ENCODE measurements at regions not wholly inside any gene's neighbourhood (a gene's known extent, or its start where the extent isn't known, plus 50 kb on each side); places are given as distances from the start of the nearest gene placed in this dataset.
"Not testable (repeated sequence)": the region's sequence is repeated elsewhere in the genome, so short reads cannot be mapped to it uniquely, and the experiment has no call there.

- no peak for DNase-seq
- no peaks in the 10 kb centered on the region for H3K9me3 Mint-ChIP-seq
- H3K4me1 Mint-ChIP-seq (ENCODE audit: low read depth) = no peaks in the 10 kb centered on the region
- H3K36me3 Mint-ChIP-seq (ENCODE audit: low read depth) = no peaks in the 10 kb centered on the region
- H3K4me3 Mint-ChIP-seq = no peak overlapping the region
- H3K27me3 Mint-ChIP-seq = no peaks in the 10 kb centered on the region
- H3K27ac Mint-ChIP-seq = no peak overlapping the region
These were observed 1425.1 kb downstream of the BRD1 start for GRCh38 chr22:48402591-48403031.

DNA sequence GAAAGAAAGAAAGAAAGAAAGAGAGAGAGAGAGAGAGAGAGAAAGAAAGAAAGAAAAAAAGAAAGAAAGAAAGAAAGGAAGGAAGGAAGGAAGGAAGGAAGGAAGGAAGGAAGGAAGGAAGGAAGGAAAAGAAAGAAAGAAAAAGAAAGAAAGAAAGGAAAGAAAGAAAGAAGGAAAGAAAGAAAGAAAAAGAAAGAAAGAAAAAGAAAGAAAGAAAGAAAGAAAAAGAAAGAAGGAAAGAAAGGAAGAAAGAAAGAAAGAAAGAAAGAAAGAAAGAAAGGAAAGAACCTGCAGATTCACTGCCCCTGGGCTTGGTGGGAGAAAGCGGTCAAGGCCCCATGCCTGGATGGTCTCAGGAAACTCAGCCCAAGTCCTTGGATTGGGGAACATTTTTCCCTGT, 1426.2 kb downstream of the BRD1 start:
- not testable (repeated sequence) for DNase-seq; H3K9me3 Mint-ChIP-seq; H3K4me1 Mint-ChIP-seq (ENCODE audit: low read depth); H3K36me3 Mint-ChIP-seq (ENCODE audit: low read depth); H3K4me3 Mint-ChIP-seq; H3K27me3 Mint-ChIP-seq; H3K27ac Mint-ChIP-seq

DNA sequence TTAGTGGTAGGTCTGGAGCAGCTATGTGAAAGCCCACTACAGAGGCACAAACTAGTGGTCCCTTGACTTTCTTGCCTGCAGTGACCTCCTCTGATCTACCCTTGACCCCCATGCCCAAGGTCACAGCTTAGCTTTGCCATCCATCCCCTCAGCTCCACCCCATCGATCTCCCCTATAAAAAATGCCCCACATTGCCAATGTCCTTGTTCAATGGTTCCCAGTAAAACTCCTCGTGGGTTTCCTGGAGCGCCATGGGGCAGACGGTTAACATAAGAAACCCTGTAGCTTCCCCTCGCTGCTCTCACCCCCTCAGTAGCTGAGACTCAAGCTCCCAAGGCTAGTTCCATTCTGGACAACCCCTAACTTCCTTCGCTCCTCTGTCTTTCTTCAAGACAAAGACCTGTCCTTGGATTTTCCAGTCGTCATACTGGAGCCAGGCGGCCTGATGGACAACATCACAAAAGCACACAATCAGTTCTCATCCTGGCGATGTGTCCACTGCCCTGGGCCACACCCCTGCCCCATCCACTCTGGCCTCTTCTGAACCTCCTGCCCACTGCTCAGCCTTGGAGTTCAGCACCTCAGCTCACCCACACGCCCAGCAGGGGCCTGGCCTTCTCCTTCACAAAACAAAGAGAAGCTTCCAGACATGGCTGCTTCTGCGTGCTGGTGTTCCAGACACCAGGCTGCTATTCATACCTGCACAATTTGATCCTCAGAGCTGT, 1429.3 kb downstream of the BRD1 start:
- Mint-ChIP-seq H3K36me3 (ENCODE audit: low read depth) (no peaks in the 10 kb centered on the region), H3K9me3 (no peaks in the 10 kb centered on the region)

GRCh38 chr22:48397531-48398180, 1430.0 kb downstream of the BRD1 start:
- peaks cover 2% of the 10 kb centered on the region for H3K27me3 Mint-ChIP-seq
- no peak overlapping the region for H3K4me3 Mint-ChIP-seq
- H3K4me1 Mint-ChIP-seq (ENCODE audit: low read depth) = no peaks in the 10 kb centered on the region
- no peaks in the 10 kb centered on the region for H3K9me3 Mint-ChIP-seq
- DNase-seq = no peak
- no peaks in the 10 kb centered on the region for H3K36me3 Mint-ChIP-seq (ENCODE audit: low read depth)
- H3K27ac Mint-ChIP-seq = no peak overlapping the region

More for the DNA sequence above, 1429.3 kb downstream of the BRD1 start:
- no peak for DNase-seq
- no peak overlapping the region for H3K27ac Mint-ChIP-seq
- no peaks in the 10 kb centered on the region for H3K27me3 Mint-ChIP-seq
- no peaks in the 10 kb centered on the region for H3K4me1 Mint-ChIP-seq (ENCODE audit: low read depth)
- H3K4me3 Mint-ChIP-seq = no peak overlapping the region

DNA sequence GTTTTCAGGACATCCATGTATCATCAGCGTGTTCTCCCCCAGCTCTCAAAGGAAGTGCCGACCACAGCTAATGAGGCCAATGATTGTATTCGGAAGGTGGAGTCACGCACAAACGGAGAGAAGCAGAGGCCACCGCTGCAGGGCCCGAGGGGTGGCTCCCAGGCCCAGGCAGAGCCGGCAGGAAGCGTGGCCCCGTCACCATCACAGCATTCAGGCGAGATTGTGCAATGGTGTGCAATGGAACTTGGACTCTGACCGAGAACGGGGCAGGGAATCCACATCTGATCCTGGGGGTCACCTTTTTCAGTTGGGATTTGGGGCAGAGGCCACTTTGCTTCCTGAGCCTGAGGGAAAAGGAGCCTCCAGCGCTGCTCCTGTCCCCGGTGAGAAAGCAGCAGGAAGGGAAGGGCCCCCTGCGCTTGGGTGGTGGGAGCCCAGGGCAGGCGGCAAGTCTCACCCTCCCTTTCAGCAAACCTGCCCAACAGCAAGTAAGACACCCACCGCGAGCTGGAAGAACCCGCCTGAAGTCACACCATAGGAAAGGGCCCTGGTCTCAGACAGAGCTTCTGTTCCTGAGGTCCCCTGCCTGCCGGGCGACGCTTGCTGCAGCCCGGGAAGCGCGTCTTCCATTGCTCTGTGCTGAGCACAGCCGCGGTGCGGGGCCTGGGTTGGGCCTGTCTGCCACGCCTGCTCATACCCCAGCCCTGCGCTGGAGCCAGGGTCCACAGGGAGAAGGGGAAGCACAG, 1430.7 kb downstream of the BRD1 start:
- no peaks in the 10 kb centered on the region for H3K4me1 Mint-ChIP-seq (ENCODE audit: low read depth)
- H3K36me3 Mint-ChIP-seq (ENCODE audit: low read depth) = no peaks in the 10 kb centered on the region
- H3K9me3 Mint-ChIP-seq = no peaks in the 10 kb centered on the region
- no peak overlapping the region for H3K4me3 Mint-ChIP-seq
- peaks cover 2% of the 10 kb centered on the region for H3K27me3 Mint-ChIP-seq
- no peak overlapping the region for H3K27ac Mint-ChIP-seq
- no peak for DNase-seq

GRCh38 chr22:48396091-48396784, 1431.4 kb downstream of the BRD1 start:
- Mint-ChIP-seq H3K9me3 (no peaks in the 10 kb centered on the region), H3K27ac (no peak overlapping the region), H3K4me1 (ENCODE audit: low read depth) (no peaks in the 10 kb centered on the region), H3K36me3 (ENCODE audit: low read depth) (no peaks in the 10 kb centered on the region), H3K27me3 (peaks cover 2% of the 10 kb centered on the region), H3K4me3 (no peak overlapping the region)
- DNase-seq = no peak

DNA sequence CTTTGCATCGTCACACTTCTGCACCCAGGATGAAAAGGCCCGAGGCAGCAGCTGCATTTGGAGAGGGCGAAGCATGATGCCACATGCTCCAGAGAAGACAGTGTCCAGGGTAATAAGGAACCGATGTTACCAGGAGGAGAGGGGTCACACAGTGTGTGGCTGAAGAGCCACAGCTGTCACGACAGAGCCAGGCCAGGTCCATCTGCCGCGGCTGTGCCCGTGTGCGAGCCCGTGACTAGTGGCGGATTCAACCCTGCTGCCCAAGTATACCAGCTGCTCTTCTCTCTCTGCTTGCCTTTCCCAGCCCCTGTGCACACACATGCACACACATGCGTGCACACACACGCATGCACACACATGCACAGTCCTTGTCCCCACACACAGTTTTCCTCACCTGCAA, 1432.5 kb downstream of the BRD1 start:
- no peaks in the 10 kb centered on the region for H3K36me3 Mint-ChIP-seq (ENCODE audit: low read depth)
- H3K27ac Mint-ChIP-seq = no peak overlapping the region
- H3K4me3 Mint-ChIP-seq = no peak overlapping the region
- DNase-seq = no peak
- H3K27me3 Mint-ChIP-seq = peaks cover 2% of the 10 kb centered on the region
- H3K4me1 Mint-ChIP-seq (ENCODE audit: low read depth) = no peaks in the 10 kb centered on the region
- no peaks in the 10 kb centered on the region for H3K9me3 Mint-ChIP-seq

DNA sequence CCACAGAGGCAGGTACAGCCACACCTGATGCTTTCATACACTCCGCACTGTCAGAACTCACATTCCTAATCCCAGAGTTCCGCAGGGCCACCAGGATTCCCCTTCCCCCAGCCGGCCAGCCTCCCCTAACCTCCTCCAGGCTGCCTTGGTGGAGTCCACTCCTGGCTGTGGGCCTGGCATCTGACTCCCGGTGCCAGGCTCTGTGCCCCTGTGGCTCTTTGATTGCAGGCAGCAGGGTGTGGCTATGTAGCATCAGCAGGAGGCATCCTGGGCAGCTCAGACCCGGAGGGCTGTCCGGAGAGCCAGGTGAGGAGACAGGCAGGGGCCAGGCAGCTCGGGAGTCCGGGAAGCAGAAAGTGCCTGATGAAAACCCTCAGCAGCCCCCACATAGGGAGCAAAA, 1432.9 kb downstream of the BRD1 start:
- H3K36me3 Mint-ChIP-seq (ENCODE audit: low read depth) = no peaks in the 10 kb centered on the region
- no peaks in the 10 kb centered on the region for H3K4me1 Mint-ChIP-seq (ENCODE audit: low read depth)
- H3K4me3 Mint-ChIP-seq = no peak overlapping the region
- no peak for DNase-seq
- H3K9me3 Mint-ChIP-seq = no peaks in the 10 kb centered on the region
- no peak overlapping the region for H3K27ac Mint-ChIP-seq
- peaks cover 6% of the 10 kb centered on the region for H3K27me3 Mint-ChIP-seq

- Mint-ChIP-seq H3K9me3 (no peaks in the 10 kb centered on the region), H3K27ac (no peak overlapping the region), H3K4me3 (no peak overlapping the region), H3K36me3 (ENCODE audit: low read depth) (no peaks in the 10 kb centered on the region), H3K27me3 (peaks cover 8% of the 10 kb centered on the region), H3K4me1 (ENCODE audit: low read depth) (no peaks in the 10 kb centered on the region)
- no peak for DNase-seq
These were observed 1433.8 kb downstream of the BRD1 start for GRCh38 chr22:48393885-48394284.

DNA sequence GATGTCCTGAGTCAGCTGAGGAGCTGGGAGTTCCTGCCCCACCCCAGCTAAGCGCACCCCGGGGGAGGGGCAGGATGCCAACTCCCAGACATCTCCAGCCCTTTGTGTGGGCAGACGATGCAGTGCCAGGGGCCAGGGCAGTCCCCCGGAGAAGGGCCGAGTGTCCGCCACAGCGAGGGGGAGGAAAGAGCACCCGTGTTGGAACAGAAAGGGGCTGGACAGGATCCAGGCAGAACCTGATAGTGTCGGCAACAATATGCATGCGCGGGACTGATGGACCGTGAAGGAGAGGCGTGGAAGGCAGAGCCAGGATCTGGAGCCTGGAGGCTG, 1434.7 kb downstream of the BRD1 start:
- H3K4me1 Mint-ChIP-seq (ENCODE audit: low read depth) = no peaks in the 10 kb centered on the region
- H3K27me3 Mint-ChIP-seq = peaks cover 8% of the 10 kb centered on the region
- no peak for DNase-seq
- H3K27ac Mint-ChIP-seq = no peak overlapping the region
- no peaks in the 10 kb centered on the region for H3K36me3 Mint-ChIP-seq (ENCODE audit: low read depth)
- no peak overlapping the region for H3K4me3 Mint-ChIP-seq
- H3K9me3 Mint-ChIP-seq = no peaks in the 10 kb centered on the region

- H3K4me1 Mint-ChIP-seq (ENCODE audit: low read depth) = no peaks in the 10 kb centered on the region
- H3K9me3 Mint-ChIP-seq = peaks cover 2% of the 10 kb centered on the region
- no peak for DNase-seq
- no peaks in the 10 kb centered on the region for H3K36me3 Mint-ChIP-seq (ENCODE audit: low read depth)
- peaks cover 8% of the 10 kb centered on the region for H3K27me3 Mint-ChIP-seq
- H3K4me3 Mint-ChIP-seq = no peak overlapping the region
- H3K27ac Mint-ChIP-seq = no peak overlapping the region
These were observed 1435.9 kb downstream of the BRD1 start for GRCh38 chr22:48391820-48392219.

GRCh38 chr22:48391171-48391711, 1436.4 kb downstream of the BRD1 start:
- H3K4me3 Mint-ChIP-seq = no peak overlapping the region
- H3K36me3 Mint-ChIP-seq (ENCODE audit: low read depth) = no peaks in the 10 kb centered on the region
- no peaks in the 10 kb centered on the region for H3K4me1 Mint-ChIP-seq (ENCODE audit: low read depth)
- H3K9me3 Mint-ChIP-seq = peaks cover 2% of the 10 kb centered on the region
- no peak overlapping the region for H3K27ac Mint-ChIP-seq
- H3K27me3 Mint-ChIP-seq = peaks cover 8% of the 10 kb centered on the region
- DNase-seq = no peak

GRCh38 chr22:48389916-48390315, 1437.8 kb downstream of the BRD1 start:
- Mint-ChIP-seq H3K4me3 (no peak overlapping the region), H3K4me1 (ENCODE audit: low read depth) (no peaks in the 10 kb centered on the region), H3K27me3 (peaks cover 10% of the 10 kb centered on the region), H3K9me3 (peaks cover 11% of the 10 kb centered on the region), H3K27ac (no peak overlapping the region), H3K36me3 (ENCODE audit: low read depth) (no peaks in the 10 kb centered on the region)
- no peak for DNase-seq

- no peak overlapping the region for H3K4me3 Mint-ChIP-seq
- H3K4me1 Mint-ChIP-seq (ENCODE audit: low read depth) = no peaks in the 10 kb centered on the region
- no peak overlapping the region for H3K27ac Mint-ChIP-seq
- peaks cover 17% of the 10 kb centered on the region for H3K9me3 Mint-ChIP-seq
- no peak for DNase-seq
- H3K36me3 Mint-ChIP-seq (ENCODE audit: low read depth) = no peaks in the 10 kb centered on the region
- peaks cover 20% of the 10 kb centered on the region for H3K27me3 Mint-ChIP-seq
These were observed 1445.5 kb downstream of the BRD1 start for GRCh38 chr22:48382197-48382596.

Measured in activated T-cell treated with anti-CD3 and anti-CD28 coated beads, Interleukin-2, amount 50 U/mL, for 24 hours (primary cell).